Left renal cortex interstitium (tissue), 4 donors: ENCODE measurements at regions not wholly inside any gene's neighbourhood (a gene's known extent, or its start where the extent isn't known, plus 50 kb on each side); places are given as distances from the start of the nearest gene placed in this dataset.

Experiments used
- DNase-seq, 4 donors: peaks; one replicate each; pipeline ENCODE4 v3.0.0-alpha.2; 2013; ENCODE audit warnings: low read depth in 4 of 4, low spot score in 2 of 4, missing footprints in 1 of 4

DNA sequence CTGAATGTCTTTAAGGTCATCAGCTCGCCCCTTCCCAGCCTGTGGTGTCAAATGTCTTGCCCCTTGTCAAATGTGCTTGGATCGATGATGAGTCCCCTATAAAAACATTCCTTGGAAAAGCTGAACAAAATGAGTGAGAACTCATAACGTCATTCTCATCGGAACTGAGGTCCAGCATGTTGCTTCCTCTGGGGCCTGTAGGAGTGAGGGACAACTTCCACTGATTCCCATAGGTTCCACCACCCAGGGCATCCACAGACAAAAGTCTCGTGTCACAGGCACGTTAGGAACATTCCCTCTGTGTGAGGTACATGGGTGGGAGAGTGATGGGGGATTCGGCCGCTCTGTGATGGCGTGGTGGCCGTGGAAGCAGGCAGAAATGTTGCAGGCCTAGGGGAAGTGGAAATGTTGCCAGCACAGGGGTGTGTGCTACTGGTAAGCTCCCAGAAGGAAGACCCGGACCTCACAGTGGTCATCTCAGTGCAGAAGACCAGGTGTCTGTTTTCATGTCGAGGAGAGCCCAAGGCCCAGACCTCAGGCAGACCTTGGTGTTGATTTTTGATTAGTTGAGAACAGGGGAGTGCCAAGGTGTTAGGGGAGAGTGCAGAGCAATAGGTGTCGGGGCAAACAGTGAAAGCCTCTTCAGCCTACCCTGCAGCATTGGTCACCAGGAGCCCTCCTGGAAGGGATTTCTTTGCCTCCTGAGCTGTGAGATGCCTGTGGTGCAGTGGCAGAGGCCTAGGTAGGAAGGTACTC lies 96.8 kb downstream of the SNRPN start:
- no peak for DNase-seq

DNA sequence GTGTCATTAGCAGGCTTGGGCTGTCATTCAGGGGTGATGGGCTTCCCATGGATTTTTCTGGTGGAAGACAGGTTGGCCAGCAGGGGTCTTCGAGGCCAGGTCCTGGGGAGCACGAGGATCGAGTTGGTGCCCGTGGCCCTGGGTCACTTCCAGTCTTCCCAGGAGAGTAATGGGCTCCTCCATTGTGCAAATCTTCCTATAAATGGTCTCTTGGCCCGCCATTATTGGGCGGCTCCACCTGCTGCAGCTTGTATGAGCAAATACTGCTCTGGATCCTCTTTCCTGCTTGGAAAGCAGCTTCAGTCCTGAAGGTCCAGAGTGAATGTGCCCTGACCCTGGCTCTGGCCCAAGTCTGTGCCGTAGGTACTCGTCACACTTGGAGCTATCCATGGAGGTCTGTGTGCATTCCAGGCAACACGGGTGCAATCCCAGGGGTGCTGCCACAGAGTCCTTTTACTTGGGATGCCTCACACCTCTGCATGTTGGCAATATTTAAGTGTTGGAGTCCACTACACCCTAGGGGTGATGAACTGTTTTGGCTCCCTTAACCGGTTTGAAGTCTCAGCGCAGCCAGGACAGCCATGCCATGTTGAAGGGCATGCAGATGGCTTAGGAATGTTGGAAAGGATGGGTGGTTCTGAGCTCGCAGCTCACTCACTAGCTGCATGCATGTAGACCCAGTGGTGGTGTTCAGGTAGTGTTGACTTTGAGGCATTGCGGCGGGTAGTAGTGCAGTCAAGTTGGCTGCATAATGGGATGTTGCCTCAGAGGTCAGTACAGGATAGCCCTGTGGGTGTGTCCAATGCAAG lies 97.6 kb downstream of the SNRPN start:
- no peak for DNase-seq

GRCh38 chr15:25053000-25053815 lies 98.4 kb downstream of the SNRPN start:
- DNase-seq = no peak

GRCh38 chr15:25054329-25054728 lies 99.5 kb downstream of the SNRPN start:
- DNase-seq = no peak

- DNase-seq = no peak
Observed at GRCh38 chr15:25054943-25055342, 100.2 kb downstream of the SNRPN start.

GRCh38 chr15:25055356-25056068 lies 100.7 kb downstream of the SNRPN start:
- no peak for DNase-seq

DNA sequence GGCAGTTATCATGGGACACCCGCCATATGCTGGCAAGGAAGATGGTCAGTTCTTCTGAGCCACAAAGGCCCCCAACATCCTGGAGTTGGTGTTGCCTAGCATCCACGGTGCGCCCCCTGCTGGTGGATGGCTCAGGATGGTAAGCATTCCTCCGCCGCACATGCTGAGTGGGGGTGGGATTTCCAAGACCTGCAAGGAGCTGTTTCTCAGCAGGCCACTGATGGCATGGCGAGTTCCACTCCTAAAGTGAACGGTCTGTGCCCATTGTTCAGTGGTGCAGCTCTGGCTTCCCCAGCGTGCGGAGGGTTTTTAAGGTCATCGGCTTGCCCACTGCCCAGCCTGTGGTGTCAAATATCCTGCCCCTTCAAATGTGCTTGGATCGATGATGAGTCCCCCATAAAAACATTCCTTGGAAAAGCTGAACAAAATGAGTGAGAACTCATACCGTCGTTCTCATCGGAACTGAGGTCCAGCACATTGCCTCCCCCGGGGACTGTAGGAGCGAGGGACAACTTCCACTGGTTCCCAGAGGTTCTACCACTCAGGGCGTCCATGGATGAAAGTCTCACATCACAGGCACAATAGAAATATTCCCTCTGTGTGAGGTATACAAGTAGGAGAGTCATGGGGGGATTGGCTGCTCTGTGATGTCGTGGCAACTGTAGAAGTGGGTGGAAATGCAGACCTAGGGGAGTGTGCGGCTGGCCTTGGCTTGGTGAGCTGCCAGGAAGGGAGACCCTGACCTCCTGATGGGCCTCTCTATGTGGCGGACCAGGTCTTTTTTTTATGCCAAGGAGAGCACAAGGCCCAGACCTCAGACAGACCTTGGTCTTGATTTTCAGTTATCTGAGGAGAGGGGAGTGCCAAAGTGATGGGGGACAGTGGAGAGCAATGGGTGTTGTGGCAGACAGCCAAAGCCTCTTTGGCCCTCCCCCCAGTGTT lies 102.0 kb downstream of the SNRPN start:
- no peak for DNase-seq

GRCh38 chr15:25057574-25057973 lies 102.8 kb downstream of the SNRPN start:
- no peak for DNase-seq

- no peak for DNase-seq
Observed at GRCh38 chr15:25058080-25058785, 103.4 kb downstream of the SNRPN start.

DNA sequence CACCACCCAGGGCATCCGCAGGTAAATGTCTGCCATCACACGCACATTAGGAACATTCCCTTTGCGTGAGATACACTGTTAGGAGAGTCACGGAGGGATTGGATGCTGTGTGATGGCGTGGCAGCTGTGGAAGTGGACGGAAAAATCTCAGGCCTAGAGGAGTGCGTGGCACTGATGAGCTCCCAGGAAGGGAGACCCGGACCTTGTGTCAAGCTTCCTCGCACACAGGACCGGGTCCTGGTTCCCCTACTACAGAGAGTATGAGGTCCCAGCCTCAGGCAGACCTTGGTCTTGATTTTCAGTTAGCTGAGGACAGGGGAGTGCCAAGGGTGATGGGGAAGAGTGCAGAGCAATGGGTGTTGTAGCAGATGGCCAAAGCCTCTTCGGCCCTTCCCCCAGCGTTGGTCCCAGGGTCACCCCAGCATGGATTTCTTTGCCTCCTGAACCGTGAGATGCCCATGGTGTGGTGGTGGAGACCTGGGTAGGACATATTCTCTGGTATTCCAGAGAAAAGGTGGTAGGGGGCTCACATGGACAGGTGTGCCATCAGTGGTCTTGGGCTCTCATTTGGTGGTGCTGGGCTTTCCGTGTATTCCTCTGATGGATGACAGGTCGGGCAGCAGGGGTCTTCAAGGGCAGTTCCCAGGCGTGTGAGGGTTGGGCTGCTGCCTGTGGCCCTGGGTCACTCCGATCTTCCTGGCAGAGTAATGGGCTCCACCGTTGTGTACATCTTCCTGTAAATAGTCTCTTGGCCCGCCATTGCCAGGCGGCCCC lies 105.1 kb downstream of the SNRPN start:
- no peak for DNase-seq

DNA sequence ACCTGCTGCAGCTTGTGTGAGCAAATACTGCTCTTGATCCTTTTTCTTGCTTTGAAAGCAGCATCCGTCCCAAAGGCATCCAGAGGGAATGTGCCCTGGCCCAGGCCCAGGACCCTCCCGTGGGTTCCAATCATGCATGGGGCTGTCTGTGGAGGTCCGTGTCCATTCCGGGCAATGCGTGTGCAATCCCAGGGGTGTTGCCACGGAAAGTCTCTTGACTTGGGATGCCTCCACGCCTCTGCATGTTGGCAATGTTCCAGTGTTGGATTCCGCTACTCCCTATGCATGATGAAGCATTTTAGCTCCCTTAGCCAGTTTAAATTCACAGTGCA lies 105.7 kb downstream of the SNRPN start:
- DNase-seq = no peak

DNA sequence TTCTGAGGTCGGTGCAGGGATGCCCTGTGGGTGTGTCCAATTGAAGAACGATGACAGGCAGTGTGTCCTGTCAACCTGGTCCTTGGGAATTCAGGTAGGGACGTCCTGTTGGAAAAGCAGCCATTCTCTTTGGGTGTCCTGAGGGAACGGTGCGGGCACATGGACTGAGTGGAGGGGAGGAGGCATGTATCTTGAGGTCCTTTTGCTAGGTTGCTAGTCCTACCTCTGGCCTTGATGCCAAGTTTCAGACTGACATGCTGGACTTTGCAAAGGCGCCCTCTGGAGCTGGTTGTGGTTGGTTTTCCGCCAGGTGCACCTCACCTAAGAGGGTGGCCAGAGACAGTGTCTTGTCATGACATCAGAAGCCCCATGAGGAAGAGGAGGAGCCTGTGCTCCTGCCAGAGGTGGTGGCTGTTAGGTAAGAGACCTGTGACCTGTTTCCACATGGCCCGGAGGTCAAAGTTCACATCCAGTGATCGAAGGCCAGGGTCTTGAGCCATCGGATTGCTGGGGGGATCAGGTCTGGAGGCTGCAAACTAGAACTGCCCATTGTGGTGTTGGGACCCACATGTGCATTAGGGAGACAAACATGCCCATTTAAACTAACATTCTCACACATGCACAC lies 106.3 kb downstream of the SNRPN start:
- no peak for DNase-seq

- no peak for DNase-seq
Observed at GRCh38 chr15:25061808-25062550, 107.2 kb downstream of the SNRPN start.

GRCh38 chr15:25062551-25063430 lies 108.0 kb downstream of the SNRPN start:
- no peak for DNase-seq

GRCh38 chr15:25065286-25065685 lies 110.5 kb downstream of the SNRPN start:
- no peak for DNase-seq

DNA sequence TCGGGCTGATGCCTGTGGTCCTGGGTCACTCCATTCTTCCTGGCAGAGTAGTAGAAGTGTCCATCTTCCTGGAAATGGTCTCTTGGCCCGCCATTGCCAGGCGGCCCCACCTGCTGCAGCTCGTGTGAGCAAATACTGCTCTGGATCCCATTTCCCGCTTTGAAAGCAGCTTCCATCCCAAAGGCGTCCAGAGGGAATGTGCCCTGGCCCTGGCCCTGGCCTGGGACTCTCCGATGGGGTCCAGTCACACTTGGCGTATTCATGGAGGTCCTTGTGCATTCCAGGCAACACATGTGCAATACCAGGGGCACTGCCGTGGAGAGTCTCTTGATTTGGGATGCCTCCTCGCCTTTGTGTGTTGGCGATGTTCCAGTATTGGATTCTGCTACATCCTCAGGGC lies 111.1 kb downstream of the SNRPN start:
- no peak for DNase-seq
